Mammary epithelial cell (primary cell): ENCODE measurements at regions not wholly inside any gene's neighbourhood (a gene's known extent, or its start where the extent isn't known, plus 50 kb on each side); places are given as distances from the start of the nearest gene placed in this dataset.

Experiments
- CTCF ChIP-seq, 2 donors: IDR thresholded peaks in 1 of 2; conservative IDR thresholded peaks in 1 of 2; 2 replicates each; pipeline ENCODE4 v1.5.1; 2011 to 2012; ENCODE audit warnings: inconsistent platforms in 2 of 2, low read length in 2 of 2, mild to moderate bottlenecking in 2 of 2, control low read depth in 1 of 2, low read depth in 1 of 2; ENCODE audit not compliant: insufficient read depth in 1 of 2; ENCODE audit errors: extremely low read depth in 1 of 2
- EZH2 ChIP-seq: IDR thresholded peaks from 2 replicates; pipeline ENCODE4 v1.6.1; 2012; ENCODE audit warnings: low read length, inconsistent platforms, borderline replicate concordance

DNA sequence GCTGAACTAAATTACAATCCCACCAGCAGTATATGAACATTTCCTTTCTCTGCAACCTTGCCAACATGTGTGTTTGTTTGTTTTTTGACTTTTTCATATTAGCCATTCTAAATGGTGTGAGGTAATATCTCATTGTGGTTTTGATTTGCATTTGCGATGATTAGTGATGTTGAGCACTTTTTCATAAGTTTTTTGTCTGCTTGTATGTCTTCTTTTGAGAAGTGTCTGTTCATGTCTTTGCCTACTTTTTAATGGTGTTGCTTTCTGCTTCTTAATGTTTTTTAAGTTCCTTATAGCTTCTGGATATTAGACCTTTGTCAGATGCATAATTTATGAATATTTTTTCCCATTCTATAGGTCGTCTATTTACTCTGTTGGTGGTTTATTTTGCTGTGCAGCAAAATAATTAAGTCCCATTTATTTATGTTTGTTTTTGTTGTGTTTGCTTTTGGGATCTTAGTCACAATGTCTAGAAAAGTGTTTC is 1262.9 kb downstream of the FSCB start:
- TF ChIP-seq CTCF (conservative IDR thresholded peaks at IDR 0.05 in 1 of 2, IDR thresholded peaks at IDR 0.05 in 1 of 2; ENCODE audit: extremely low read depth in 1 of 2, insufficient read depth in 1 of 2, low read depth in 1 of 2, low read length in 2 of 2) (no peak), EZH2 (no peak)
